DND-41 (cell line): ENCODE measurements at regions not wholly inside any gene's neighbourhood (a gene's known extent, or its start where the extent isn't known, plus 50 kb on each side); places are given as distances from the start of the nearest gene placed in this dataset.

Experiments used
- ATAC-seq: fragments of 200-7000 bp; cut with Tn5 transposase; 3 replicates; pipeline ENCODE4 v1.9.1; 2021; ENCODE audit warnings: low read depth; ENCODE audit not compliant: insufficient read depth
- DNase-seq: peaks from one replicate; pipeline ENCODE4 v3.0.0-alpha.2; 2020
- H2AFZ ChIP-seq: 2 replicates; pipeline ENCODE4 v1.6.0; 2012; ENCODE audit warnings: low read depth, low read length
- H3K27ac ChIP-seq: 2 replicates; pipeline ENCODE4 v1.5.1; 2012; ENCODE audit warnings: low read length, inconsistent platforms
- H3K27me3 ChIP-seq: fragments of 200-600 bp; sonication (generic); 2 replicates; pipeline ENCODE4 v1.6.0; 2012; ENCODE audit warnings: low read length, mild to moderate bottlenecking, inconsistent platforms; ENCODE audit not compliant: insufficient read depth, poor library complexity
- H3K36me3 ChIP-seq: 2 replicates; pipeline ENCODE4 v1.5.1; 2012; ENCODE audit warnings: low read length, inconsistent platforms; ENCODE audit not compliant: insufficient read depth
- H3K4me1 ChIP-seq: 2 replicates; pipeline ENCODE4 v1.5.1; 2012; ENCODE audit warnings: mild to moderate bottlenecking, low read length; ENCODE audit not compliant: insufficient read depth
- H3K4me2 ChIP-seq: 2 replicates; pipeline ENCODE4 v1.6.0; 2012; ENCODE audit warnings: mild to moderate bottlenecking, moderate library complexity, low read length, inconsistent platforms; ENCODE audit not compliant: insufficient read depth
- H3K4me3 ChIP-seq, 2 experiments: fragments of 200-600 bp in 1 of 2; shearing (Covaris generic) in 1 of 2; 2 replicates each; pipeline ENCODE4 v1.5.1; 2012 to 2016; ENCODE audit warnings: inconsistent platforms in 2 of 2, low read length in 2 of 2, mild to moderate bottlenecking in 2 of 2, low read depth in 1 of 2, moderate library complexity in 1 of 2
- H3K79me2 ChIP-seq: 2 replicates; pipeline ENCODE4 v1.6.0; 2012; ENCODE audit warnings: low read length, inconsistent platforms; ENCODE audit not compliant: insufficient read depth
- H3K9ac ChIP-seq: 2 replicates; pipeline ENCODE4 v1.6.0; 2012; ENCODE audit warnings: low read depth, mild to moderate bottlenecking, inconsistent platforms, low read length, moderate library complexity
- H3K9me3 ChIP-seq: 2 replicates; pipeline ENCODE4 v1.5.1; 2012; ENCODE audit warnings: low read length, moderate library complexity, mild to moderate bottlenecking, inconsistent platforms; ENCODE audit not compliant: insufficient read depth, severe bottlenecking
- H4K20me1 ChIP-seq: 2 replicates; pipeline ENCODE4 v1.6.0; 2012; ENCODE audit warnings: low read length; ENCODE audit not compliant: insufficient read depth
- EZH2 ChIP-seq: IDR thresholded peaks from 3 replicates; pipeline ENCODE4 v1.6.1; 2012; ENCODE audit warnings: borderline replicate concordance, low read depth, mild to moderate bottlenecking, moderate library complexity, low read length, inconsistent platforms; ENCODE audit not compliant: severe bottlenecking
- TF ChIP-seq, protein P1 (sequence below): IDR thresholded peaks from 2 replicates; pipeline ENCODE4 v1.5.1; 2012; ENCODE audit warnings: borderline replicate concordance, low read length, moderate library complexity, mild to moderate bottlenecking; ENCODE audit not compliant: poor library complexity, severe bottlenecking; ENCODE audit errors: extremely low read depth

DNA sequence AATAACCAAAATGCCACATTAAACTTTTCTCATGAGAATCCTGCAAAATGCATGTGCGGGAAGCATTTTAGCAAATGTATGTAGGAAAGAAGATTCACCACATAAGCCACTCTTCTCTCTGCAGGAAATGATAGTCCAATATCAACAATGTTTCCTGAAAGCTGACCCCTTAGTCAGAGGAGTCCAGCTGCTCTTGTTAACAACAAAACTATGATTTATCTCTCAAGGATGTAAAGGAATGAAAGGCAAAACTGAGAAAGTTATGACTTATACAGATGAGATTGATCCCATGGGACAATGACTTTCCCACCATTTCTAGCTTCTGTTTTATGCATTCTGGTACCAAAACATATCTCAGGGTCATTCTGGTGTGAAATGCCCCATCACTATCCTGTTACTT lies 125.0 kb upstream of the EDNRA start:
- no peaks in the 10 kb centered on the region for H3K9me3 ChIP-seq
- H3K79me2 ChIP-seq = no peaks in the 10 kb centered on the region
- H2AFZ ChIP-seq = no peak overlapping the region
- no peaks in the 10 kb centered on the region for H3K36me3 ChIP-seq
- H3K27me3 ChIP-seq = no peaks in the 10 kb centered on the region
- DNase-seq (no peak), ATAC-seq (no peak)
- H3K4me1 ChIP-seq = no peaks in the 10 kb centered on the region
- no peak overlapping the region for H3K9ac ChIP-seq
- H3K4me3 ChIP-seq = no peak overlapping the region
- H3K27ac ChIP-seq = no peak overlapping the region
- no peaks in the 10 kb centered on the region for H4K20me1 ChIP-seq
- no peak for TF ChIP-seq EZH2
- TF ChIP-seq, protein P1, sequence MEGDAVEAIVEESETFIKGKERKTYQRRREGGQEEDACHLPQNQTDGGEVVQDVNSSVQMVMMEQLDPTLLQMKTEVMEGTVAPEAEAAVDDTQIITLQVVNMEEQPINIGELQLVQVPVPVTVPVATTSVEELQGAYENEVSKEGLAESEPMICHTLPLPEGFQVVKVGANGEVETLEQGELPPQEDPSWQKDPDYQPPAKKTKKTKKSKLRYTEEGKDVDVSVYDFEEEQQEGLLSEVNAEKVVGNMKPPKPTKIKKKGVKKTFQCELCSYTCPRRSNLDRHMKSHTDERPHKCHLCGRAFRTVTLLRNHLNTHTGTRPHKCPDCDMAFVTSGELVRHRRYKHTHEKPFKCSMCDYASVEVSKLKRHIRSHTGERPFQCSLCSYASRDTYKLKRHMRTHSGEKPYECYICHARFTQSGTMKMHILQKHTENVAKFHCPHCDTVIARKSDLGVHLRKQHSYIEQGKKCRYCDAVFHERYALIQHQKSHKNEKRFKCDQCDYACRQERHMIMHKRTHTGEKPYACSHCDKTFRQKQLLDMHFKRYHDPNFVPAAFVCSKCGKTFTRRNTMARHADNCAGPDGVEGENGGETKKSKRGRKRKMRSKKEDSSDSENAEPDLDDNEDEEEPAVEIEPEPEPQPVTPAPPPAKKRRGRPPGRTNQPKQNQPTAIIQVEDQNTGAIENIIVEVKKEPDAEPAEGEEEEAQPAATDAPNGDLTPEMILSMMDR = no peak
- no peak overlapping the region for H3K4me2 ChIP-seq

DNA sequence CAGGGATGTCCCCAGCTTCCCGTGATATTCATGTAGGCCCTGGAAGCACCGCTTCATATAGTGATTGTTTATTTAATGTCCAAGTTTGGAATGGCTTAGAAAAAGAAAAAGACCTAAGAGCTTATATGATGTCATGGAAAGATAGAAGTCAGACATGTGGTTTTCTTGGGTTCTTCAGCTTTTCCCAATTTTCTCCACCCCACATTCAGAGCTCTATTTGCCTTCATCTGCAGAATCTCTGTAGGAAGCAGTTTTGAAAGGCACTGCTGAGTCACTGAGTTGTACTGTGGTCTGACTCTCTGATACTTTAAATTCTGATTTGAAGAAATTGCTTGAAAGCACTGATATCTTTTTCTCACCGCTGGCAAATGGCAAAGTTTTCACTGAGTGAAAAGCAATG lies 120.6 kb upstream of the EDNRA start:
- no peak overlapping the region for H2AFZ ChIP-seq
- no peak overlapping the region for H3K27ac ChIP-seq
- H3K27me3 ChIP-seq = no peaks in the 10 kb centered on the region
- no peak for ATAC-seq
- no peak overlapping the region for H3K4me3 ChIP-seq
- no peak overlapping the region for H3K4me2 ChIP-seq
- DNase-seq = no peak
- no peaks in the 10 kb centered on the region for H3K36me3 ChIP-seq
- no peaks in the 10 kb centered on the region for H3K9me3 ChIP-seq
- H4K20me1 ChIP-seq = no peaks in the 10 kb centered on the region
- H3K9ac ChIP-seq = no peak overlapping the region
- no peaks in the 10 kb centered on the region for H3K79me2 ChIP-seq
- H3K4me1 ChIP-seq = no peaks in the 10 kb centered on the region
- TF ChIP-seq, protein P1 = no peak
- TF ChIP-seq EZH2 = no peak

DNA sequence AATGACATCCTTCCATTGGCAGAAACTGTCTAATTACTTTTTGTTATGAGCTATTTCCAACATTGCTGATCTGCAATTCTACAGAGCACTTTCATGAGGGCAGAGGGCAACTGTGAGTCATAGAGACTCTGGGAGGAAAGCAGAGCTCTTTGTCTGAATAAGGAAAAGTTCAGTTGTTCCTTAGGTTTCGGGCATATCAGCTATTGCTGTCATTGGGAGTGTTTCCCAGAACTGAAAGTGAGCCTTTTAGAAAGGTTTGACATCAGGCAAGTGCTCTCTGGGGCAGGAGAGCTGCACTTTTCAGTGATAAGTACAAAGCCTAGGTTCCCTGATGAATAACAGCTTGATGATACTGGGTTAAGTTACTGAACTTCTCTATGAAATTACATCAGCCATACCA lies 119.2 kb upstream of the EDNRA start:
- Histone ChIP-seq H3K9ac (no peak overlapping the region), H3K4me2 (no peak overlapping the region)
- DNase-seq = no peak

DNA sequence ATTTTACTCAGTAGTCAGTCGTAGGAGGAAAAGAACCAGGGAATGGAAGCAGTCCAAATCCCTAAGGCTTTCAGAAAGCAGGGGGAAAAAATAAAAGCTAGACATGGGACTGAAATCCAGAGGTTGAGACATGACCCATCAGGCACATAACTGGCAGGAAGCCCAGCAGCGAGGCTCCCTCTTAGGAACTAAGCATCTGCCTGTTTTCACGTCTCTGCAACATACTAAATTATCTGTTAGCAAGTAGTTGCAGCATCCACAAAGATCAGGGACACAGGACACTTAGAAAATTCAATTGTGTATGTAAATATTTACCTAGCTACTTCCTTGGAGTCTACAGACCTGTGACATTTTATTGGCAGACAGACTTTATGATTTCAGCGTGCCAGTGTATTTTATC lies 118.0 kb upstream of the EDNRA start:
- Histone ChIP-seq H3K9me3 (no peaks in the 10 kb centered on the region), H2AFZ (no peak overlapping the region), H4K20me1 (no peaks in the 10 kb centered on the region), H3K4me2 (no peak overlapping the region), H3K4me1 (no peaks in the 10 kb centered on the region), H3K27me3 (no peaks in the 10 kb centered on the region), H3K79me2 (no peaks in the 10 kb centered on the region), H3K4me3 (no peak overlapping the region), H3K36me3 (no peaks in the 10 kb centered on the region), H3K27ac (no peak overlapping the region), H3K9ac (no peak overlapping the region)
- ATAC-seq (no peak), DNase-seq (no peak)
- no peak for TF ChIP-seq EZH2
- TF ChIP-seq, protein P1 = no peak

More for the DNA sequence above, 119.2 kb upstream of the EDNRA start:
- H3K4me3 ChIP-seq = no peak overlapping the region
- no peak overlapping the region for H2AFZ ChIP-seq
- H3K79me2 ChIP-seq = no peaks in the 10 kb centered on the region
- H3K36me3 ChIP-seq = no peaks in the 10 kb centered on the region
- no peak for TF ChIP-seq EZH2
- TF ChIP-seq, protein P1 = no peak
- no peaks in the 10 kb centered on the region for H4K20me1 ChIP-seq
- no peaks in the 10 kb centered on the region for H3K4me1 ChIP-seq
- H3K27ac ChIP-seq = no peak overlapping the region
- H3K27me3 ChIP-seq = no peaks in the 10 kb centered on the region
- no peak for ATAC-seq
- H3K9me3 ChIP-seq = no peaks in the 10 kb centered on the region
